ENCODE measurements at regions not wholly inside any gene's neighbourhood (a gene's known extent, or its start where the extent isn't known, plus 50 kb on each side); places are given as distances from the start of the nearest gene placed in this dataset.
A peak's percentile ranks its signal among the peaks of the same experiment; 100 is the strongest.

DNA sequence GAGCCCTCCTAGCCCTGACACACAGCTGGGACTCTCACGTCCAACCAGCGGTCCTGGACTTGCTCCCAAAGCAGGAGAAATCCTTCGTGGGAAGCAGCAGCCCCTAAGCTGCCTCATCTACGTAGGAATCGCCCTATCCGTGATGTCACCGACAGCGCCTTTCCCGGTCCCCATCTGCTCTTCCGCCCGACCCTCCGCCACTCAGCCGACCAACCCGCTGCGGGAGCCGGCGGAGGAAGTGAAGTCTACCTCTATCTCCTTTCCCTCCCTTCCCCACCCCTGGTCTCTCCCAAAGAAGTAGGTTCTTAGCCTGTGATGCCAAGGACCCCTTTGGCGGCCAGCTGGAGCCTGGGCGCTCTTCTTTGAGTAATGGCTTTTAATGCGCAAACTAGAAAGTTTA lies 272.1 kb downstream of the FAM72C start:
- H3K9ac ChIP-seq = no peak overlapping the region
- no peak overlapping the region for H3K27ac ChIP-seq
- TF ChIP-seq CTCF (conservative IDR thresholded peaks at IDR 0.05; ENCODE audit: low read depth, low read length) = no peak
- no peak overlapping the region for H2AFZ ChIP-seq (ENCODE audit: low read depth)
- no peaks in the 10 kb centered on the region for H3K36me3 ChIP-seq (ENCODE audit: insufficient read depth)
- no peaks in the 10 kb centered on the region for H4K20me1 ChIP-seq (ENCODE audit: insufficient read depth)
- no peaks in the 10 kb centered on the region for H3K79me2 ChIP-seq (ENCODE audit: insufficient read depth, low read depth)
- no peaks in the 10 kb centered on the region for H3K4me1 ChIP-seq (ENCODE audit: low read depth, poor library complexity, severe bottlenecking)
- H3K27me3 ChIP-seq (ENCODE audit: insufficient read depth, low read depth) = no peaks in the 10 kb centered on the region
- no peak overlapping the region for H3K4me3 ChIP-seq (IDR thresholded peaks at IDR 0.05; ENCODE audit: insufficient read depth, low read depth, low read length)
- no peak overlapping the region for H3K4me2 ChIP-seq

GRCh38 chr1:143699115-143699514 lies 272.7 kb downstream of the FAM72C start:
- Histone ChIP-seq H4K20me1 (ENCODE audit: insufficient read depth) (no peaks in the 10 kb centered on the region), H2AFZ (ENCODE audit: low read depth) (no peak overlapping the region), H3K79me2 (ENCODE audit: insufficient read depth, low read depth) (no peaks in the 10 kb centered on the region), H3K4me2 (no peak overlapping the region), H3K27ac (no peak overlapping the region), H3K4me1 (ENCODE audit: low read depth, poor library complexity, severe bottlenecking) (no peaks in the 10 kb centered on the region), H3K36me3 (ENCODE audit: insufficient read depth) (no peaks in the 10 kb centered on the region), H3K27me3 (ENCODE audit: insufficient read depth, low read depth) (no peaks in the 10 kb centered on the region), H3K4me3 (IDR thresholded peaks at IDR 0.05; ENCODE audit: insufficient read depth, low read depth, low read length) (no peak overlapping the region), H3K9ac (no peak overlapping the region)
- TF ChIP-seq CTCF (conservative IDR thresholded peaks at IDR 0.05; ENCODE audit: low read depth, low read length) = no peak

DNA sequence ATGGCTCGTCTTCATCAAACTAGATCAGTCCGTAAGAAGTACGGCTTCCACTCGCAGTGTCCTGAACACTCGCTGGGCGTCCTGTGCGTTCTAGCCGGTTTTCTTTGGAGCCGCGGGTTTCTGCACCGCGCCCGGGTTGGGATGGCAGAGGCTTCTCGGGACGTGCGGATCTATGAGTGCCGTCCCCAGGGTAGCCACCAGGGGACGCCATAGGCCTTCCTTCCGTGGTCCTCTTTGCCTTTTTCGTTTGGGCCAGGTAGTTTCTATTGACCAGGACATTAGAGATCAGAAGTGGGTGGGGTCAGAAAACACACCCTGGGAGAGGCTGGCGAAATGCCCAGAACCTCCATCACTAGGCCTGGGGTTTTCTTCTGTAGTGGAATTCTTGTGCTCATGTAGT lies 273.8 kb downstream of the FAM72C start:
- no peak overlapping the region for H3K9ac ChIP-seq
- peak; percentile 89 for TF ChIP-seq CTCF (conservative IDR thresholded peaks at IDR 0.05; ENCODE audit: low read depth, low read length)
- no peaks in the 10 kb centered on the region for H3K4me1 ChIP-seq (ENCODE audit: low read depth, poor library complexity, severe bottlenecking)
- no peaks in the 10 kb centered on the region for H3K36me3 ChIP-seq (ENCODE audit: insufficient read depth)
- no peaks in the 10 kb centered on the region for H3K79me2 ChIP-seq (ENCODE audit: insufficient read depth, low read depth)
- no peaks in the 10 kb centered on the region for H3K27me3 ChIP-seq (ENCODE audit: insufficient read depth, low read depth)
- no peak overlapping the region for H3K4me2 ChIP-seq
- H2AFZ ChIP-seq (ENCODE audit: low read depth) = no peak overlapping the region
- no peaks in the 10 kb centered on the region for H4K20me1 ChIP-seq (ENCODE audit: insufficient read depth)
- no peak overlapping the region for H3K27ac ChIP-seq
- H3K4me3 ChIP-seq (IDR thresholded peaks at IDR 0.05; ENCODE audit: insufficient read depth, low read depth, low read length) = no peak overlapping the region

DNA sequence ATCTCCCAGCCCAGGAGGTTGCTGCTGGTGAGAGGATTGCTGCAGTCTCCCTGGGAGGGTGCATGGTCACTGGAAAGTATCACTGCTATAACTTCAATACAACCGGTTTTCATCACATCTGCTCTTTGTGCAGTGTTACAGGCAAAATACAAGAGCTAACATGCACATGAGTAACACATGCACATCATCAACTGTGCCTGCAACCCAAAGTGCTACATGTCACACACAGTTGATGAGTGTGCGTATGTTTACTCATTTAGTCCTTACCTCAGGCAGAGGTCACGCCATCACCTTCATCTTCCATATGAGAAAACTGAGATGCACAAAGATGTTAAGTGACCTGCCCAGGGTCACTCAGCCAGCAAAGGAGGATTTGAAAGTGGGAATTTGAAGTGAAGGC lies 277.7 kb downstream of the FAM72C start:
- TF ChIP-seq CTCF (conservative IDR thresholded peaks at IDR 0.05; ENCODE audit: low read depth, low read length) = no peak
- Histone ChIP-seq H3K27me3 (ENCODE audit: insufficient read depth, low read depth) (no peaks in the 10 kb centered on the region), H3K4me2 (no peak overlapping the region), H2AFZ (ENCODE audit: low read depth) (no peak overlapping the region), H3K27ac (no peak overlapping the region), H3K79me2 (ENCODE audit: insufficient read depth, low read depth) (no peaks in the 10 kb centered on the region), H3K36me3 (ENCODE audit: insufficient read depth) (no peaks in the 10 kb centered on the region), H3K4me1 (ENCODE audit: low read depth, poor library complexity, severe bottlenecking) (no peaks in the 10 kb centered on the region), H3K9ac (no peak overlapping the region), H3K4me3 (IDR thresholded peaks at IDR 0.05; ENCODE audit: insufficient read depth, low read depth, low read length) (no peak overlapping the region), H4K20me1 (ENCODE audit: insufficient read depth) (no peaks in the 10 kb centered on the region)
